VCaP (cell line): ENCODE measurements at regions not wholly inside any gene's neighbourhood (a gene's known extent, or its start where the extent isn't known, plus 50 kb on each side); places are given as distances from the start of the nearest gene placed in this dataset.

Source experiments
- H3K27ac ChIP-seq: fragments of 450-650 bp; 2 replicates; pipeline ENCODE4 v1.5.1; 2017
- TF ChIP-seq, protein P1 (sequence below): fragments of 450-650 bp; conservative IDR thresholded peaks from 2 replicates; pipeline ENCODE4 v1.5.1; 2017; ENCODE audit warnings: mild to moderate bottlenecking, moderate library complexity

GRCh38 chr18:79608999-79609461 is 70.6 kb upstream of the CTDP1 start:
- TF ChIP-seq, protein P1, sequence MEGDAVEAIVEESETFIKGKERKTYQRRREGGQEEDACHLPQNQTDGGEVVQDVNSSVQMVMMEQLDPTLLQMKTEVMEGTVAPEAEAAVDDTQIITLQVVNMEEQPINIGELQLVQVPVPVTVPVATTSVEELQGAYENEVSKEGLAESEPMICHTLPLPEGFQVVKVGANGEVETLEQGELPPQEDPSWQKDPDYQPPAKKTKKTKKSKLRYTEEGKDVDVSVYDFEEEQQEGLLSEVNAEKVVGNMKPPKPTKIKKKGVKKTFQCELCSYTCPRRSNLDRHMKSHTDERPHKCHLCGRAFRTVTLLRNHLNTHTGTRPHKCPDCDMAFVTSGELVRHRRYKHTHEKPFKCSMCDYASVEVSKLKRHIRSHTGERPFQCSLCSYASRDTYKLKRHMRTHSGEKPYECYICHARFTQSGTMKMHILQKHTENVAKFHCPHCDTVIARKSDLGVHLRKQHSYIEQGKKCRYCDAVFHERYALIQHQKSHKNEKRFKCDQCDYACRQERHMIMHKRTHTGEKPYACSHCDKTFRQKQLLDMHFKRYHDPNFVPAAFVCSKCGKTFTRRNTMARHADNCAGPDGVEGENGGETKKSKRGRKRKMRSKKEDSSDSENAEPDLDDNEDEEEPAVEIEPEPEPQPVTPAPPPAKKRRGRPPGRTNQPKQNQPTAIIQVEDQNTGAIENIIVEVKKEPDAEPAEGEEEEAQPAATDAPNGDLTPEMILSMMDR = no peak
- H3K27ac ChIP-seq = no peak overlapping the region

DNA sequence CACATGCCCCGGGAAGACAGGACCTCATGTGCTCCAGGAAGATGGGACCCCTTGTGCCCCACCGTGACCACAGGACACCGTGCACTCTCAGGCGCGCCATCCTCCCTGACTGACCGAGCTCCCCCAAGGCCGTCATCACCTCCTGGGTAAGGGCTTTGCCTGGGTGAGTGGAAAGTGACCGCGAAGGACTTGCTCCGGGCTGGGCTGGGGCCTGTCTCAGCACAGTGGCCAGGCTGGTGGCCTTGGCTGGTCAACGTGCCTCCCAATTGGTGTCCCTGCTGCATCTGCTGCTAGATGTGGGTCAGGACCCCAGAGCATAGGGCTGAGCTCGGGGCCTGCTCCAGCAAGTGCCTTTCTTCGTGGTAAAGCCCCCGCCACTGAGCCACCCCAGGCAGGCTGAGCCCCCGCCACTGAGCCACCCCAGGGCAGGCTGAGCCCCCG is 69.7 kb upstream of the CTDP1 start:
- TF ChIP-seq, protein P1 = no peak
- no peak overlapping the region for H3K27ac ChIP-seq

DNA sequence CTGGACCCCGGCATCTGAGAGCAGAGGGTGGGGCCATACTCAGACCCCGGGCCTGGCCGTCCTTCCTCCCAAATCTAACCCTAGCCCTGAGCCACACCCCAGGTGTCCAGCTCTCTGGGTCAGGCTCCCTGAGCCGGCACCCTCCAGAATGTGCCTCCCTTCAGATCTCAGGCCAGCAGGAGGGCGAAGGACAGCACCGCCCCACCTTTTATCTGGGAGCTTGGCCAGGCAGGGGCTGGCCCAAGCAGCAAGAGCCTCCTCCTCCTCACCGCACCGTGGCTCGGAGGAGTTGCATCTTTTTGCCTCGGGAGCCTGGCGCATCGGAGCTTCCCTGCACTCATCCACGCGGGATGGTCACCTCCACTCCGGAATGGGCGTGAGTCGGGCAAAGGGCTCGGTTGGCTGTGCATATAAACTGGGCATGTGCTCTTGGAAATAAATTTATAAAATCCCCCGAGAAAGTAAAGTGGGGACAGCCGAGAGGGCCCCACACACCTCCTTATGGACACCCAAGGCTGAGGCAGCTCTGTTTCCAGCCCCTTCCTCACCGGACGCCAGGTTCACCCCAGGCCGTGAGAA is 69.1 kb upstream of the CTDP1 start:
- H3K27ac ChIP-seq = no peak overlapping the region
- TF ChIP-seq, protein P1 = no peak

GRCh38 chr18:79611040-79611681 is 68.4 kb upstream of the CTDP1 start:
- no peak overlapping the region for H3K27ac ChIP-seq
- TF ChIP-seq, protein P1 = no peak

DNA sequence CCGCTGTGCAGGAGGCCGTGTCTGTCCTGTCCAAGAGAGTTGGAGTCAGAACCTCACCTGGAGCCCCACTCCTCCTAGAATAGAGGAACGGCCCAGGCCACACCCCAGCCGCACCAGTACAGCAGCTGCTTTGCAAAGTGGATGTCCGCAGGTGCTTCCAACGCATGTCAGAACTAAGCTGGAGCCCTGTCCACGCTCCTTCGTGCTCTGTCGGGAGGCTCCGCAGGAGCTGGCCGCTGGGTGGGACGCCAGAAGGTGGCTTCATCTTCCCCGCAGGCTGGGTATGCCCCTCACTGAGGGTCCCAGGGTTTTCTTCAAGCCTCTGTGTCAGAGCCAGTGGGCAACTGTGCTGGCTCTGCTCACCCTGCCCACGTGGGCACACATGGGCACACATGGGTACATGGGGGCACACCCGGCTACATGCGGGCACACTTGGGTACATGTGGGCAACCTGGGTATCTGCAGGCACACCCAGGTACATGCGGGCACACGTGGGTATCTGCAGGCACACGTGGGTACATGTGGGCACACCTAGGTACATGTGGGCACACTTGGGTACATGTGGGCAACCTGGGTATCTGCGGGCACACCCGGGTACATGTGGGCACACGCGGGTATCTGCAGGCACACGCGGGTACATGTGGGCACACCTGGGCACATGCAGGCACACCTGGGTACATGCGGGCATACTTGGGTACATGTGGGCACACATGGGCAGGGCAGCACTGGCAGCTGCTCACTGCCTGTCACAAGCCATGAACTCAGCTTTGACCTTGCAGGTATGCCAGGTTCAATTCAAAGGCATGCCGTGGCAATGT is 67.1 kb upstream of the CTDP1 start:
- TF ChIP-seq, protein P1 = no peak
- H3K27ac ChIP-seq = no peak overlapping the region

DNA sequence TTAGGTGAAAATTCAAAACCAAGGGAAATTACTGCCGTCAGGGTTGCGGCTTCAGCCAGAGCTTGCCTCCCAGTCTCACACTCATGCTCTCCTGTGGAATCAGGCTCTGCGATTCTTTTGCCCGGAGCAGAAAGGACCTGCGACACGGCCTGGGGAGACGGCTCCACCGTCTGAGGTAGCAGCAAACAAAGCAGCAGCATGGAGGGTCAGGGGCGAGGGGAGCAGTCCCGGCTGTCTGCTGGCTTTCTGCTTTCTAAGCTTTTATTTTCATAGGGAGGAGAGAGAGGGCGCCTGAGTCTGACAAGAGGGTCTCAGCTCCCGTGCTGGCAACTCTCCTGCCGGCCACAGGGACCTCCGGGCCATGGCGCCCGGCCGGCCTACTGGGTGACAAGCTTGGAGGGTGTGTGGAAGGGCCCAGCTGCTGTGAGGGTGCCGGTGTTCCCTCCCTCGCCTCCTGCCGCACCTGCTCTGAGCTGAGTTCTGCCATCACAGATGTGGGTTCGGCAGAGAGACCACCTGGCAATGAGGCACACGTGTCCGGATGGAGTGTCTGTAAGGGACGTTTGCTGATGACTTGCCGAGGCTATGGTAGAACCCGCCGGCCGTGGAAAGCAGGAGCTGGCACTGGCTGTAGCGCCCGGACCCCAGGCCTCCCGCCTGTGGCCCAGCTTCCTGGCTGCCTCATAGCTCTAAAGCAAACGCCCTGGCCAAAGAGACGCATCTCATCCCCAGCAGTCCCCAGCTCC is 66.2 kb upstream of the CTDP1 start:
- TF ChIP-seq, protein P1 = no peak
- no peak overlapping the region for H3K27ac ChIP-seq
